ENCODE measurements at regions not wholly inside any gene's neighbourhood (a gene's known extent, or its start where the extent isn't known, plus 50 kb on each side); places are given as distances from the start of the nearest gene placed in this dataset.

DNA sequence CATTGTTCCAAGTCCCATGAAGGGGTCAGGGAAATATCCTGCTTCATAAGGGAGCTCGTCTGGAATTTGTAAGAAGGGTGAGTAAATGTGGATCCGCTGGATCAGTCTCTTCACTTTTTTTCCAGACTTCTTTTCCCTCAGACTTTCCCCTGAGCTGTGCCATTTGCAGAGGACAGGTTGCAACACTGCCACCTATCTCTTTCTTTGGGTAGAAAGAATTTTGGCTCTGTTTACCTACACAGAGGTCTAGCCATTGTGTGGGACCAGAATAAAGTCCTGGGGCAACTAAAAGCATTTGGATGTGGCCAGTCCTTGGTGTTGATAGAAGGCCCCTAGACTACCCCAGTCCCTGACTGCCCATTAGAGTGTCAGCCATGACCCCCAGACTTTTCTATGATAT is 1146.7 kb upstream of the PRMT6 start:
- H3K9me3 Mint-ChIP-seq (ENCODE audit: unreplicated experiment) = no peaks in the 10 kb centered on the region
- H3K27ac Mint-ChIP-seq (ENCODE audit: low read depth, unreplicated experiment) = no peak overlapping the region
- no peaks in the 10 kb centered on the region for H3K27me3 Mint-ChIP-seq (ENCODE audit: insufficient read depth, unreplicated experiment)
- DNase-seq (ENCODE audit: unreplicated experiment) = no peak
- intact Hi-C loops (cut with micrococcal nuclease) = no loop called here
- POLR2A ChIA-PET = no interaction called here
- H3K4me3 Mint-ChIP-seq (ENCODE audit: unreplicated experiment) = no peak overlapping the region
- CTCF ChIA-PET = interaction anchor here (0.6 kb wide), 1 partner anchor 1811 kb away, joined by 3 read pairs; no protein-coding TSS in a partner anchor
- peaks cover 15% of the 10 kb centered on the region for H3K4me1 Mint-ChIP-seq (ENCODE audit: insufficient read depth, unreplicated experiment)
- TF ChIP-seq, protein P1, sequence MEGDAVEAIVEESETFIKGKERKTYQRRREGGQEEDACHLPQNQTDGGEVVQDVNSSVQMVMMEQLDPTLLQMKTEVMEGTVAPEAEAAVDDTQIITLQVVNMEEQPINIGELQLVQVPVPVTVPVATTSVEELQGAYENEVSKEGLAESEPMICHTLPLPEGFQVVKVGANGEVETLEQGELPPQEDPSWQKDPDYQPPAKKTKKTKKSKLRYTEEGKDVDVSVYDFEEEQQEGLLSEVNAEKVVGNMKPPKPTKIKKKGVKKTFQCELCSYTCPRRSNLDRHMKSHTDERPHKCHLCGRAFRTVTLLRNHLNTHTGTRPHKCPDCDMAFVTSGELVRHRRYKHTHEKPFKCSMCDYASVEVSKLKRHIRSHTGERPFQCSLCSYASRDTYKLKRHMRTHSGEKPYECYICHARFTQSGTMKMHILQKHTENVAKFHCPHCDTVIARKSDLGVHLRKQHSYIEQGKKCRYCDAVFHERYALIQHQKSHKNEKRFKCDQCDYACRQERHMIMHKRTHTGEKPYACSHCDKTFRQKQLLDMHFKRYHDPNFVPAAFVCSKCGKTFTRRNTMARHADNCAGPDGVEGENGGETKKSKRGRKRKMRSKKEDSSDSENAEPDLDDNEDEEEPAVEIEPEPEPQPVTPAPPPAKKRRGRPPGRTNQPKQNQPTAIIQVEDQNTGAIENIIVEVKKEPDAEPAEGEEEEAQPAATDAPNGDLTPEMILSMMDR (IDR thresholded peaks at IDR 0.05; ENCODE audit: unreplicated experiment) = no peak
- BruUV-seq (replicated peaks) = no TSS peak
- no peaks in the 10 kb centered on the region for H3K36me3 Mint-ChIP-seq (ENCODE audit: insufficient read depth, unreplicated experiment)

DNA sequence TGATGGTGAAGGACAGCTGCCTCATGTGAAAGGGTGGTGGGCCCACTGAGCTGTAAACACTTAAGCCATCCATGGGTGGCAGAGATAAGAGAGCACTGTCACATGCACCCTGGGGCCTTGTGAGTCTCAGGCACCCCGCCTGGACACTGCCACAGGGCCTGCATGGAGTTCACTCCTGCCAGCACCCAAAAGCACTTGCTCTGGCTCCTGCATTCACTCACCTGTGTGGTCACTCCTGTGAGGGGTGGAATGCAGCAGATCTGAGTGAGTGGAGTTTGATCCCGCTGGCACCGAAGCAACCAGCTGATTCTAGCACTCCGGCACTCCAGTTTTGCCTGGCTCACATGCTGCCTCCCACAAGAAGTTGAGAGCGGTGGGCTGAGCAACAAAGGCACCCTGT is 1142.1 kb upstream of the PRMT6 start:
- no peaks in the 10 kb centered on the region for H3K36me3 Mint-ChIP-seq (ENCODE audit: insufficient read depth, unreplicated experiment)
- H3K4me3 Mint-ChIP-seq (ENCODE audit: unreplicated experiment) = no peak overlapping the region
- H3K9me3 Mint-ChIP-seq (ENCODE audit: unreplicated experiment) = no peaks in the 10 kb centered on the region
- H3K27me3 Mint-ChIP-seq (ENCODE audit: insufficient read depth, unreplicated experiment) = no peaks in the 10 kb centered on the region
- intact Hi-C loops (cut with micrococcal nuclease) = no loop called here
- CTCF ChIA-PET = no interaction called here
- POLR2A ChIA-PET = no interaction called here
- no TSS peak for BruUV-seq (replicated peaks)
- no peak for DNase-seq (ENCODE audit: unreplicated experiment)
- H3K27ac Mint-ChIP-seq (ENCODE audit: low read depth, unreplicated experiment) = no peak overlapping the region
- no peaks in the 10 kb centered on the region for H3K4me1 Mint-ChIP-seq (ENCODE audit: insufficient read depth, unreplicated experiment)
- TF ChIP-seq, protein P1 (IDR thresholded peaks at IDR 0.05; ENCODE audit: unreplicated experiment) = no peak

DNA sequence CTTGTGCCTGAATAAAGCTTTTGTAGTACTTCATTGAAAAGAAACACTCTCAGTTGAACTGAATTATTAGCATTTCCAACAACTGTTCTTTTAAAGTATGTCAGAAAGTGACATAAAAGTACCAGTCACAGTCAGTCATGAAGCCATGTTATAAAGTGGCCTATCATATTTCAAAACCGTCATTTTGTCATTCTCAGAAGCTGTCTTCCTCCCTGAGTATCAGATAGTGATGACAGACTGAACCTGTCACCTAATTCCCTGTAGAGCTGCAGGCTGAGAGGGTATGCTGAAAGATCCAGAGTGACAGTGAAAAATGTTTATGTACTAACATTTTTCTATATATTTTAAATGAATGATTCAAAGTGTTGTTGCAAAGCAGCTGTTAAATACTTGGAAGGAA is 1121.7 kb upstream of the PRMT6 start:
- TF ChIP-seq, protein P1 (IDR thresholded peaks at IDR 0.05; ENCODE audit: unreplicated experiment) = no peak
- no peak overlapping the region for H3K27ac Mint-ChIP-seq (ENCODE audit: low read depth, unreplicated experiment)
- DNase-seq (ENCODE audit: unreplicated experiment) = no peak
- H3K4me1 Mint-ChIP-seq (ENCODE audit: insufficient read depth, unreplicated experiment) = no peaks in the 10 kb centered on the region
- ChIA-PET CTCF (interaction anchor here (0.6 kb wide), 1 partner anchor 1219 kb away, joined by 3 read pairs; no protein-coding TSS in a partner anchor), POLR2A (no interaction called here)
- no peak overlapping the region for H3K4me3 Mint-ChIP-seq (ENCODE audit: unreplicated experiment)
- peaks cover 18% of the 10 kb centered on the region for H3K9me3 Mint-ChIP-seq (ENCODE audit: unreplicated experiment)
- no peaks in the 10 kb centered on the region for H3K27me3 Mint-ChIP-seq (ENCODE audit: insufficient read depth, unreplicated experiment)
- no TSS peak for BruUV-seq (replicated peaks)
- no peaks in the 10 kb centered on the region for H3K36me3 Mint-ChIP-seq (ENCODE audit: insufficient read depth, unreplicated experiment)
- intact Hi-C loops (cut with micrococcal nuclease) = no loop called here

DNA sequence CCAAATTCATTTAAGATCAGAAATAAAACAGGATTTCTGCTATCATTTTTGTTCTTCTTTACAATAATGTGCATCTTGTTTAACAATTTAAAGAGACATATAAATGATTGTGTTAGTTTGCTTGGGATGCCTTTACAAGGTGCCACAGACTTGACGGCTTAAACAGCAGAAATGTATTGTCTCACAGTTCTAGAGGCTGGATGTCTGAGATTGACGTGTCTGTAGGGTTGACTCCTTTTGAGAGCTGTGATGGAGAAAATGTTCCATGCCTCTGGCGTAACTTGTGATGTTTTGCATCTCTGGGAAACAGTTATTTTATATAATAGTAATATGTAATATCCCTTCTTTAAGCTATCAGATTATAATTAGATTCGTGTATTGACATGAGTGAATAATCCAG is 1091.6 kb upstream of the PRMT6 start:
- POLR2A ChIA-PET = no interaction called here
- H3K9me3 Mint-ChIP-seq (ENCODE audit: unreplicated experiment) = no peaks in the 10 kb centered on the region
- H3K27me3 Mint-ChIP-seq (ENCODE audit: insufficient read depth, unreplicated experiment) = no peaks in the 10 kb centered on the region
- H3K36me3 Mint-ChIP-seq (ENCODE audit: insufficient read depth, unreplicated experiment) = no peaks in the 10 kb centered on the region
- intact Hi-C loops (cut with micrococcal nuclease) = no loop called here
- DNase-seq (ENCODE audit: unreplicated experiment) = no peak
- no peaks in the 10 kb centered on the region for H3K4me1 Mint-ChIP-seq (ENCODE audit: insufficient read depth, unreplicated experiment)
- CTCF ChIA-PET = interaction anchor here (0.6 kb wide), 1 partner anchor 558 kb away, joined by 3 read pairs; no protein-coding TSS in a partner anchor
- BruUV-seq (replicated peaks) = no TSS peak
- TF ChIP-seq, protein P1 (IDR thresholded peaks at IDR 0.05; ENCODE audit: unreplicated experiment) = no peak
- no peak overlapping the region for H3K27ac Mint-ChIP-seq (ENCODE audit: low read depth, unreplicated experiment)
- no peak overlapping the region for H3K4me3 Mint-ChIP-seq (ENCODE audit: unreplicated experiment)

Measured in MCF 10A (cell line).